ENCODE measurements at regions not wholly inside any gene's neighbourhood (a gene's known extent, or its start where the extent isn't known, plus 50 kb on each side); places are given as distances from the start of the nearest gene placed in this dataset.

DNA sequence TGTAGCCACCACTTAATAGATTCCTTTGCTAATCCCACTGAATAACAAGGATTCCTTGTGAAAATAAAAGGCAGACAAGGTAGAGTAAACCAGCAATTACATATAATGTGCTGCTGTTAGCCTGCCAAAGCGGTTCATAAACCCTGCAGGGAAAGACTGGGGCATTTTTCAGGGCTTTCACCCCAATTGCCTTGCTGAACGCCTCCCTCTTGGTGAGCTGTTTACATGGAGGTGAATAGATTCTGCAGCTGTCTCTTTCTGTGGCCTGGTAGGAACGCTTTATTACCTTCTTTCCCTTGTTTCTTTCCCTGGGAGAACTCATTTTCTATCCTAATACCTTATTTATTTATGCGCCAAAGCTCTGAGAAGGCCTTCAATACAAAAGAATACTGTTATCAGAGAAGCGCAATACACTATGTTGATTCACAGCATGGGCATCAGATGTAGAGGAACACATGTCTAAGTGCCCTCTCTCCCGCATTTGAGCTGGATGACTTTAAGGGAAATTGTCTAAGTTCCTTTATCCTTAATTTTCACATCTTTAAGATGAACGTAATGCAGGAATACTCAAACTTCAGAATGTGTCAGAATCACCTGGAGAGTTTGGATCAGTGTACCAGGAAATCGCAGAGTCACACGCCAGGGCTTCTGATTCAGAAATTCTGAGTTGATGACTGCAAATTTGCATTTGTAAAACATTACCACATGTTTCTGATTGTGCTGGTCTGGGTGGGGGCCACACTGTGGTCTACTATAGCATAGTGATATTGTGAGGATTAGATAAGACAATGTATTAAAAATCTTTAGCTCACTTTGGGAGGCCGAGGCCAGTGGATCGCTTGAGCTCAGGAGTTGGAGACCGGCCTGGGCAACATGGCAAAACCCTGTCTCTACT is 1203.8 kb downstream of the SORCS3 start:
- TF ChIP-seq, protein P1, sequence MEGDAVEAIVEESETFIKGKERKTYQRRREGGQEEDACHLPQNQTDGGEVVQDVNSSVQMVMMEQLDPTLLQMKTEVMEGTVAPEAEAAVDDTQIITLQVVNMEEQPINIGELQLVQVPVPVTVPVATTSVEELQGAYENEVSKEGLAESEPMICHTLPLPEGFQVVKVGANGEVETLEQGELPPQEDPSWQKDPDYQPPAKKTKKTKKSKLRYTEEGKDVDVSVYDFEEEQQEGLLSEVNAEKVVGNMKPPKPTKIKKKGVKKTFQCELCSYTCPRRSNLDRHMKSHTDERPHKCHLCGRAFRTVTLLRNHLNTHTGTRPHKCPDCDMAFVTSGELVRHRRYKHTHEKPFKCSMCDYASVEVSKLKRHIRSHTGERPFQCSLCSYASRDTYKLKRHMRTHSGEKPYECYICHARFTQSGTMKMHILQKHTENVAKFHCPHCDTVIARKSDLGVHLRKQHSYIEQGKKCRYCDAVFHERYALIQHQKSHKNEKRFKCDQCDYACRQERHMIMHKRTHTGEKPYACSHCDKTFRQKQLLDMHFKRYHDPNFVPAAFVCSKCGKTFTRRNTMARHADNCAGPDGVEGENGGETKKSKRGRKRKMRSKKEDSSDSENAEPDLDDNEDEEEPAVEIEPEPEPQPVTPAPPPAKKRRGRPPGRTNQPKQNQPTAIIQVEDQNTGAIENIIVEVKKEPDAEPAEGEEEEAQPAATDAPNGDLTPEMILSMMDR (IDR thresholded peaks at IDR 0.05): no peak
- TF ChIP-seq EP300 (IDR thresholded peaks at IDR 0.05): no peak
